ENCODE measurements at regions not wholly inside any gene's neighbourhood (a gene's known extent, or its start where the extent isn't known, plus 50 kb on each side); places are given as distances from the start of the nearest gene placed in this dataset.

DNA sequence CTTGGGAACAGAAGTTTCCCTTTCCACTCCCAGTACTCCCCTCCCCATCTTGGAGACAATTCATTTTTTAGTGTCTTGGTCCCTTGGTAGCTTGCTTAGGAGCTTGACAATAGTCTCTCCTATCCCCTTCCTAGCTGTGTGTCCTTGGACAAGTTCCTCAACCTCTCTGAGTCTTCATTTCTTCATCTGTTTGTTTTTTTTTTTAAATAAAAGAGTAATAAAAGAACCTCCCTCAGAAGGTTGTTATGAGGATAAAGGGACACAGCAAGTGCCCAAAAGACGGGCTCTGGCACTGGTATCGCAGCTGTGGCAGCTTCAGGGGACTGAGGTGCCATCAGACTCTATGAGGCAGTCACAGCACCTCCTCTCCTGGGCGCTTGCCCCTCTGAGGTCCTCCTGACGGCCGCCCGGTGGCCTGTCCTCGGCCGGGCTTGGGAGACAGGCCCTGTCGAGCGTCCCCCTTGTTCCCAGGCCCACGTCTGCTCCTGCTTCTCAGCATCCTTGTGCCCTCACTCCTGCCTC, 689.2 kb downstream of the MATN1 start:
- TF ChIP-seq, protein P1, sequence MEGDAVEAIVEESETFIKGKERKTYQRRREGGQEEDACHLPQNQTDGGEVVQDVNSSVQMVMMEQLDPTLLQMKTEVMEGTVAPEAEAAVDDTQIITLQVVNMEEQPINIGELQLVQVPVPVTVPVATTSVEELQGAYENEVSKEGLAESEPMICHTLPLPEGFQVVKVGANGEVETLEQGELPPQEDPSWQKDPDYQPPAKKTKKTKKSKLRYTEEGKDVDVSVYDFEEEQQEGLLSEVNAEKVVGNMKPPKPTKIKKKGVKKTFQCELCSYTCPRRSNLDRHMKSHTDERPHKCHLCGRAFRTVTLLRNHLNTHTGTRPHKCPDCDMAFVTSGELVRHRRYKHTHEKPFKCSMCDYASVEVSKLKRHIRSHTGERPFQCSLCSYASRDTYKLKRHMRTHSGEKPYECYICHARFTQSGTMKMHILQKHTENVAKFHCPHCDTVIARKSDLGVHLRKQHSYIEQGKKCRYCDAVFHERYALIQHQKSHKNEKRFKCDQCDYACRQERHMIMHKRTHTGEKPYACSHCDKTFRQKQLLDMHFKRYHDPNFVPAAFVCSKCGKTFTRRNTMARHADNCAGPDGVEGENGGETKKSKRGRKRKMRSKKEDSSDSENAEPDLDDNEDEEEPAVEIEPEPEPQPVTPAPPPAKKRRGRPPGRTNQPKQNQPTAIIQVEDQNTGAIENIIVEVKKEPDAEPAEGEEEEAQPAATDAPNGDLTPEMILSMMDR (IDR thresholded peaks at IDR 0.05), result no peak
- no peak for TF ChIP-seq POLR2A (IDR thresholded peaks at IDR 0.05)

All from upper lobe of left lung (tissue), 4 donors.